ENCODE measurements at regions not wholly inside any gene's neighbourhood (a gene's known extent, or its start where the extent isn't known, plus 50 kb on each side); places are given as distances from the start of the nearest gene placed in this dataset.
"Not testable (repeated sequence)": the region's sequence is repeated elsewhere in the genome, so short reads cannot be mapped to it uniquely, and the experiment has no call there.

- DNase-seq, result no peak
Measured at GRCh38 chr7:53596230-53596629, 560.8 kb downstream of the POM121L12 start.

DNA sequence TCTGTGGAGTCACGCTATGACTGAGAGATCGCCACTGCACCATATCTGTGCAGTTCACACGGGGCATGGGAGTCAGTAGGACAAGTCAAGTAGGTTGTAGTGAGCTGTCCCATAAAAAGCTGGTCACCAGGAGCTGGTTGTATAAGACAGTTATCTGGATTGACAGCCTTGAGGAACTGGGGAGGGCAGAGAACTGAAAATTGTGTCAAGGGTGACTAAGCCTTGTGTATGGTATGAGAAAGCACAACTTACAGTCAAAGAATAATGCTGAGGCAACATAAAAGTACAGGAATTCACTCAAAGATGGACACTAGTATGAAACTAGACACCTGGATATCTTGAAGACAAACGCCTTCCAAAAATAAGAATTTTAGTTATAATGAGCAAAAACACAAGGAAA lies 564.9 kb downstream of the POM121L12 start:
- no peak for DNase-seq

DNA sequence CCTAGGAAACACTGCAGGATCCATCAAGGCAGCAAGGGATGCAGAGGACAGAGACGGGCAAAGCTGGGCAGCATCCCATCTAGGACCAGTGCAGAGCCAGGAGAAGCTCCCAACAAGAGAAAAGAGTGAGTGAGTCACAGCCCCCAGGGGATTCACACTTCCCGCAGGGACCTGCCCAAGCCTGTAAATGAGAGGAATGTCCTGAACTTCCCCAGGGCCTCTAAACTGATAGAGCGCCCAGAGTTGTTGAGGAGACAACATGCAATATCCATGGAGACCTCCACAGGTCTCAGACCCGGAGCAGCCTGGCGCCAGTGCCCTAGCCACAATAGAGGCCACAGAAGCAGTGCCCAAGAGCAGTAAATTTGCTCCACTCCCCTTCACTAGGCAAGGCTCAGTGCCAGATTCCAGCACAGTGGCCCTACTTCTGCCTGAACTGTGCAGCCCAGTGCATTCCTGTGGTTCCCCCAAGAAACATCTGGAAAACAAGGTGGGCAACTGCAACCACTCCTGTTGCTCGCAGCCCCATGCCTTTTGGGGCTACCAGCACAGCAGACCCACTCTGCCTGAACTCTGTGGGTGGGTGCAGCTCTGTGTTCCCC lies 567.5 kb downstream of the POM121L12 start:
- no peak for DNase-seq

DNA sequence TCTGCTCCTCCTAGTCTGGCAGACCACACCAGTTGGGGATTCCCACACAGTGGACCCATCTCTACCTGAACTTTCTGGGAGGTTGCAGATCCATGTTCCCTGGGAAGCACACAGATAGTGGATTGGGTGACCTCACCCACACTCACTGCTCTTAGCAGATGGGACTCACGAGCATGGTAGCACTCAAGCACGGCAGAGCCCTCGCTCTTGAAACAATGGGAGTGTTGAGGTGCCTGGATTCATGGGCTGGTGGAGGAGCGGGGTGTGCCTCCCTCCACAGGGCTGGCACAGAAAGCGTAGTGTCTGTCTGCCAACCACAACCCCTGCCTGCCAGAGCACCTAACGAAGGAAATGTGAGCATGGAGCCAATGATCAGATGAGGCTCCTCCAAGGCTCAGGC lies 568.0 kb downstream of the POM121L12 start:
- DNase-seq, result no peak

GRCh38 chr7:53604201-53604600 lies 568.8 kb downstream of the POM121L12 start:
- DNase-seq, result no peak

- no peak for DNase-seq
Measured at GRCh38 chr7:53607961-53608360, 572.5 kb downstream of the POM121L12 start.

GRCh38 chr7:53609185-53609584 lies 573.8 kb downstream of the POM121L12 start:
- no peak for DNase-seq

DNA sequence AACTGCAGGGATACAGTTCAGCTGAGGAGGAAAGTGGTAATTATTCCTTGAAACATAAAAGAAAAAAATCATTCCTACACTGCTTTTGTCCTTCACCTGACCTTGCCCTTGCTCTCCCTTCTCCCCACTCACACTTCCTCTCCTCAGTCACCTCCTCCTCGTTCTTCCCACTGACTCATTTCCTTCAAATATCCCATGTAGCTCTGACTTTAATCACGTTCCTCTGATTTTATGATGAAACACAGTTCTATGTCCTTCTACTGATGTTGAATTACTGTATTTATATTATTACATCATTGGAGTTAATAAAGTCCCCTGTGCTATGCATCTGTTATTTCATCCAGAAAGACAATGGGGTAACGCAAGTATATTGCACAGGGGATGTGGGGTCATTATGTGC lies 575.6 kb downstream of the POM121L12 start:
- no peak for DNase-seq

- no peak for DNase-seq
Measured at GRCh38 chr7:53624356-53624755, 588.9 kb downstream of the POM121L12 start.

DNA sequence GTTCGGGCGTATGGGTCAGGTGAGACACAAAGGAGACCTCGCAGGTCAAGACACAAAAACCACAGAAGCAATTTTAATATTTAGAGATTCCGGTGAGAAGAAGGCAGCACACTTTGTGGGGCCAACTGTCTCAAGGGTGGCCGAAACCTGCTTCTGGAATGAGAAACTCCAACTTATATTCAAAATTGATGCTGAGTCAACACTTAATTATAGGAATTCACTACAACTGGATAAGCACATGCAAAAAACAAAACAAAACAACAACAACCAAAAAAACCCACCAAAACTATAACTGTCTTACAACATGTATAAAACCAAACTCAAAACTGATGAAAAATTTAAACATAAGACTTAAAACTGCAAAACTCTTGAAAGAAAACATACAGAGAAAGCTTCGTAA lies 593.3 kb downstream of the POM121L12 start:
- DNase-seq, result no peak

- DNase-seq, result not testable (repeated sequence)
Measured at GRCh38 chr7:53635251-53635650, 599.8 kb downstream of the POM121L12 start.

GRCh38 chr7:53638517-53638916 lies 603.1 kb downstream of the POM121L12 start:
- DNase-seq, result no peak

DNA sequence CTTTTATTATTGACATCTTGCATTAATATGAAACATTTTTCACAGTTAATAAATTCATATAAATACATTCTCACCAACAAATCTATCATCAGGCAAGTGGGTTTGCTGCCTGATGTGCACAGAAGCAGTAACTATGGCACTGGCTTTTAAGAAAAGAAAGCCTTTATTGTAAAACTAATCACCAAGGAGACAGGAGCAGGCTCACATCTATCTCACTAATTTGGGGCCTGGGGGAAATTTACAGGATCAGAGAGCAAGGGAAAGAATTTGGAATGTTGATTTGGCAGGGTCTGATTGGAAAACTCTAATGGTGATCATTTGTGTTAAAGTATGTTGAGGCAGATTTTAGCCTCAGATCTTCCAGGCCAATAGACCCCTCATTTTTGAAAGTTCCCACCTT lies 605.7 kb downstream of the POM121L12 start:
- no peak for DNase-seq

- DNase-seq, result no peak
Measured at GRCh38 chr7:53642361-53642760, 606.9 kb downstream of the POM121L12 start.

DNA sequence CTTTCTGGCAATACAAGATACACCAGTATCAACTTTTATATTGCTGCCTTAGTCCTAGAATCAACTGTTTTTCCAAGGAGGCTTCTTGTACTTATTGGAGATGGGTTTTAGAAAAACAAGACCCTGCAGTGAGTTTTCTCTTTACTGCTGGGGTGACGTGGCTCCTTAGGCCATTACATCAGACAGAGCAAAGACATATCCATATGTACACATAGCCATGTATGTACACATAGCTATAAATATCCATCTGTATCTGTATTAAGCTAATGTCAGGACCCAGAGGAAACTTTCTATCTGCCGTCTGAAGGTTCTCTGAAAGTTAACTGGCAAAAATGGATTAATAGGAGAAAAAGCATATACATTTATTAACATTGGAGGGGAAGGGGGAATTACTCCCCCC lies 607.4 kb downstream of the POM121L12 start:
- no peak for DNase-seq

- no peak for DNase-seq
Measured at GRCh38 chr7:53656881-53657280, 621.4 kb downstream of the POM121L12 start.

DNA sequence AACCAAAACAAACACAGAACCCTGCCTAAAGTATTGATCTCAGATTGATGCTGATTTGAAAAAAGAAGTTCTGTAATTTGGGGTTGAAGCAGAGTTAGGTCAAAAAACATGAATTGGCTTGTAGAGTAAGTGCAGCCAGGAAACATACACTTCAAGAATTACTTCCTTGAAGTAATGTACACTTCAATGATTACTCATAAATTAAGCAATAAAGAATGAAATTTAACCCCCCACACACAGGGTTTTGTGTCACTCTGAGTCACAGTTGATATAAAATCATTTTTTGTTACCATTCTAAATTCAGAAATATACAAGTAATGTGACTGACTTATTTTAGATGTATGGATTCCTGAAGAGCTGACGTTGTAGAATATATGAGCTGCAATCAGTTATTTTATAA lies 622.2 kb downstream of the POM121L12 start:
- no peak for DNase-seq

DNA sequence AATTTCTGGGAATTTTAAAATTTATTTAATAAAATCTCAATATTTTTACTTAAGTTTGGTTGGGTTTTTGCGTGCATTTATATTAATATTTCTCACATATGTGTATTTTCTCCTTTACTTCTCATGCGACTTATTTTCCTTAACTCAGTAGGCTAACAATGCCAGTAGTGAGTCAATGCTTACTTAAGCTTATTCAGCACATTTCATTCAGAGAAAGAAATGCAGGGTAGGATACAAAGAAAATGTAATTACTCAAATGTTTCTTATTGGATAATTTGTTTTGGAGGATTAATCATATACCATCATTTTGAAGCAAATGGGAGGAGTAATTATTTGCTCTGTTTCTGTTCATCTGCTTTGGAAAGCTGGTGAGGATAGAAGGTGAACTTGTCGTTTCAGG lies 623.5 kb downstream of the POM121L12 start:
- no peak for DNase-seq

- DNase-seq, result no peak
Measured at GRCh38 chr7:53661645-53662217, 626.3 kb downstream of the POM121L12 start.

DNA sequence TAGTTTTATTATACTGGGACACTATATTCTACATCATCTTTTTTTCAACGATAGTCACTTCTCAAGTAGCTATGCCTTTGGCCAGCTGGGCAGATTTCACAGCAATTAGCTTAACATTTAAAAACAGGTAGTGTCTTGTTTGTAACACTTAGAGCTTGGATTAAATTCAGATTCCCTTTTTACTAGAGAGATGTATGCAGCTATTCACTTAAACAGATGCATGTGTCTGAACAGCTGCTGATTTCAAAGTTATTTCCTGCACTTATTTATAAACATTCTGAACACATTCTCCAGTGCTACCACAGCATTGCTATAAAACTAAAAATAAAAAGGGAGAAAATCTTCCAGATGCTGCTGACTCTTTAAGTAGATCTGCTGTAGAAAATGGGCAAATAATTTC lies 637.2 kb downstream of the POM121L12 start:
- no peak for DNase-seq

GRCh38 chr7:53675835-53676234 lies 640.4 kb downstream of the POM121L12 start:
- DNase-seq, result no peak

DNA sequence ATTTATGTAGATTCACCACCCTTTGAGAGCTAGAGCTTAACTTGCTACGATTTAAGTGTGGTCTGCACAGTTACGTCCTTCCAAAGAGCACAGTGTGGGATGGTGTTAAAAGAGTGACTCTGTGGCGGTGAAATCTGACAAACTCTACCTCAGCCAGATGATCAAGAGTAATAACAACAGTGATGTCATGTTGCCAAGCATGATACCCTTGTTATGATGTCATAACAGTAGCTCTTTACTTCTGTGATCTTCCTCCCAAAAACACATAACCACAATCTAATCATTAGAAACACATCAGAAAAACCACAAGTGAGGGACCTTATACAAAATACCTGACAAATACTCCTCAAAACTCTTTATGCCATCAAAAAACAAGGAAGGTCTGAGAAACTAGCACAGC lies 649.3 kb downstream of the POM121L12 start:
- no peak for DNase-seq

GRCh38 chr7:53690411-53690810 lies 655.0 kb downstream of the POM121L12 start:
- no peak for DNase-seq

DNA sequence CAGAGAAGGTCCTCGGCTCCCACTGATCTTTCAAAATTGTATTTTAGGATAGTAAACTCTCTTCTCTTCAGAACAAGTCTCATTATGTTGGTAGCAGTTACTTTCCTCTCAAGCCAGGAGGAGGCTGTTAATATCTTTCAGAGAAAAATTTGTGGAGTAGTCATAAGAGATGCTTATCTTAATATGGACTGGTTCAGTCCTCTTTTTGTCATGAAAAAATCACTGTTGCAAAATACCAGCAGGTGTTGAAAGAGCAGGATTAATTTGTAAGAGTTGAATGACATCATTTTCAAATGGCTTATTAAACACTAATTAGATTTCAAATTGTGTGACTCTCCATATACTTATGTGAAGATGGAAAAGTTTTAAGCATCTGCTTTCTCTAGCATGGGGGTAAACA lies 662.5 kb downstream of the POM121L12 start:
- DNase-seq, result no peak

DNA sequence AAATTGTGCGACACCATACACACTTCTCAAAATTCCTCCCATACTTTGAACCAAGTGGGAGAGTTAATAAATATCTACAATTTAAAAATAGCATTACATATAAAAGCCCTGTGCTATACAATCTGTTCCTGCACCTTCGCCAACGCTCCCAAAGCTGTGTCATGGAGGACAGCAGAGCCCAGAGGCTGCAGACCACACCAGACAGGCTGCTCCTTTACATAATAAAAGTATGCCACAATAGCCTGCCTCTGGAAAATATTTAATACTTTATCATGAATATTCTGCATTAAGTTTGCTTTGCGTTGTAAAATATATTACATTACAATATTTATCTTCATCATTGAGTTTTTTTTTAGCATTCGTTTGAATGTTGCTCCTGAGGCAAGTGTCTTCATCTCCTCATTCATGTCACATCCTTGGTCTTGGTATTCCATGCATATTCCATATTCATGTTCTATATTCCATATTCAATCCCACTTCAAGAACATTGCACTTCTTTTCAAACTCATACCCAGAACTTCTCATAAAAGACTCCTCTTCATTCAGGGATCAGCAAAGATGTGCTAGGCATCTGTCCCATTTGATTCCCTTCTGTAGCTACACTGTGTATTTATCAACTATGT lies 663.9 kb downstream of the POM121L12 start:
- no peak for DNase-seq

Measured in CD4-positive, alpha-beta T cell treated with Interleukin-17A for 4 hours (primary cell).